ENCODE measurements at regions not wholly inside any gene's neighbourhood (a gene's known extent, or its start where the extent isn't known, plus 50 kb on each side); places are given as distances from the start of the nearest gene placed in this dataset.

DNA sequence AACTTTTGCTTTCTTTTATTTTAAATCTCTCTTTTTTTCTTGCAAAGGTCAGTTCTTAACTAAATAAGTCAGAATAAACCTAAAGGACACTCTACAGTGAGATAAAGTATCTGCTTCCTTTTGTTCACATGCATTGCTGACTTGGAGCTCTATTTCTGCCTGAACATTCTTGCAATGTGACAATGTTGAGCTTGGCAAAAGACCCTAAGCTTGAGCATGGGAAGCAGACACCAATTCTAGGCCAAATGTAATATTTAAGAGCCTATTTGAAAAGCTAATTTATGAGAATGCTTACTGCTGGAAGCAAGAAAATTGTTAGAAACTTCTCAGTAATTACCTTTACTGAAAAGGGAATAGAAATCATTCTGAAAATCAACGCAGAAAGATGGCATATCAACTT is 556.2 kb downstream of the CBLN4 start:
- no peak for DNase-seq (ENCODE audit: low read depth)
- TF ChIP-seq CTCF (IDR thresholded peaks at IDR 0.05; ENCODE audit: insufficient read depth, low read depth, low read length, missing control alignments): no peak
- H3K4me3 ChIP-seq (ENCODE audit: low read length): no peak overlapping the region

DNA sequence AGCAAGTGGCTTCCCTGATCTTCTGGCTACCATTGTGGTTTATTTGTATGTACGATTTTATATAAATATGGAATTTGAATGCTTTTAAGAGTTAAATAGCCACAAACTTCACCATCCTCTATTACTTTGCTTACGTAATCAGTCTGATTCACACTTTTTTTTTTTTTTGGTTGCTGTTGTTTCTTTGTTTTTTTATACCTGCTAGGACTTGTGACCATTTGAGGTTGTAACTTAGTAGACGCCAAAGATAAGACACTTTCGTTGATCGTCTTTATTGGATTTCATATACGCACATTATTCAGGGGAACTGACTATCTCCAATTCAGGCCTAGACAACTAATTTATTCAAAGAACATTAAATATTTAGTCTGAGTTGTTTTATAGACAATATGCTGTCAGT is 559.0 kb downstream of the CBLN4 start:
- no peak for TF ChIP-seq CTCF (IDR thresholded peaks at IDR 0.05; ENCODE audit: insufficient read depth, low read depth, low read length, missing control alignments)
- peak; percentile 46 for DNase-seq (ENCODE audit: low read depth)
- H3K4me3 ChIP-seq (ENCODE audit: low read length): no peak overlapping the region

- no peak for DNase-seq (ENCODE audit: low read depth)
- TF ChIP-seq CTCF (IDR thresholded peaks at IDR 0.05; ENCODE audit: insufficient read depth, low read depth, low read length, missing control alignments): no peak
- H3K4me3 ChIP-seq (ENCODE audit: low read length): no peak overlapping the region
Measured at GRCh38 chr20:55439070-55439469, 566.2 kb downstream of the CBLN4 start.

DNA sequence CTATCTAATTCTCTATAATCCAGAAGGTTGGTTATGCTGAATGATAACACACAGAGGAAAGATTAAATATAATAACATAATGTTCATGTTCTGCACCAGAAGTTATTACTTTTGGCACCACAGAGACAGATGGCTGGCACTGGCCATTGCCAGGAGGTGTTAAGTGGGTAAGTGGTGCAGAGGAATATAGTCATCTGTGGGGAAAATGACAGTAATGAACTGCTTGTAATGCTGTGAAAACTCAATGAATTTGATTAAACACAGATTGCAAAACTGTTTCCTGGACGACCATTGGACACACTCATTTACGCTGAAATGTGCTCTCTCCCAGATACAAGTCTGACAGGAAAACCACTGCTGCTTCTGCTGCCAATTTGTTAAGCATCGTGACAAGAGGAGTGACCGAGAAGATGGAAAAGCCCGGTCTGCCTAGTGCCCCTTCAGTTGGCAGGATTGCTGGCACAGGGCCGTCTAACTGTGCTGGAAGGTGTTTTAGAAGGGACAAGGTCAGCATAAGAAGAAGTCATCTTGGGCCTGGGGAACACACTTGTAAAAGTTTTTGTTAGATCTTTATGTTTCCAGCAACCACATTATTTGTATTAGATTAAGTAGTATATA is 567.4 kb downstream of the CBLN4 start:
- no peak for TF ChIP-seq CTCF (IDR thresholded peaks at IDR 0.05; ENCODE audit: insufficient read depth, low read depth, low read length, missing control alignments)
- DNase-seq (ENCODE audit: low read depth): no peak
- H3K4me3 ChIP-seq (ENCODE audit: low read length): no peak overlapping the region

- no peak overlapping the region for H3K4me3 ChIP-seq (ENCODE audit: low read length)
- TF ChIP-seq CTCF (IDR thresholded peaks at IDR 0.05; ENCODE audit: insufficient read depth, low read depth, low read length, missing control alignments): no peak
- no peak for DNase-seq (ENCODE audit: low read depth)
Measured at GRCh38 chr20:55424968-55425367, 580.4 kb downstream of the CBLN4 start.

GRCh38 chr20:55424476-55424875 is 580.8 kb downstream of the CBLN4 start:
- H3K4me3 ChIP-seq (ENCODE audit: low read length): no peak overlapping the region
- DNase-seq (ENCODE audit: low read depth): no peak
- no peak for TF ChIP-seq CTCF (IDR thresholded peaks at IDR 0.05; ENCODE audit: insufficient read depth, low read depth, low read length, missing control alignments)

DNA sequence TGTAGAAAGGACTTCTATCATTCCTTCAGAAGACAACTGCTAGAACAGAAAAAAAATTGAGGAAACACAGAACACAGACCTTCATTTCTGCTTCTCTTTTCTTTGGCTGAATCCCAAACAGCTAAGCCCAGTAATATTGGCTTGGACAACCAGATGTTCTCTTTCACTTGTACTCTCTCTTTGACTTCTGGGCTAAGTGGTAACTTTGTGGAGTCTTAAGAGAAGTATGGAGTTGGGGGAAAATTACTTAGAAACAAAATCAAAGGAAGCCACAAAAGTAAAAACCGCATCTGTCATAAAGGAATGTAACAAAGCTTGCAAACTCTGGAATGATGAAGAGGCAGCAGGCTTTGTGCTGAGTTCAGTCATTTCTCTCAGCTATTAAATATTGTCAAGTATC is 587.5 kb downstream of the CBLN4 start:
- TF ChIP-seq CTCF (IDR thresholded peaks at IDR 0.05; ENCODE audit: insufficient read depth, low read depth, low read length, missing control alignments): no peak
- no peak for DNase-seq (ENCODE audit: low read depth)
- H3K4me3 ChIP-seq (ENCODE audit: low read length): no peak overlapping the region
